H1 (cell line): ENCODE measurements at regions not wholly inside any gene's neighbourhood (a gene's known extent, or its start where the extent isn't known, plus 50 kb on each side); places are given as distances from the start of the nearest gene placed in this dataset.

Experiments
- CTCF ChIA-PET: fragments of 300-600 bp; sonication (Branson Sonifier 250); formaldehyde crosslinking; loops from one replicate; lab custom pipeline; 2021; ENCODE audit not compliant: partially characterized antibody; lab: Charles Lee
- POLR2A ChIA-PET: fragments of 300-600 bp; sonication (Branson Sonifier 250); formaldehyde crosslinking; loops from one replicate; lab custom pipeline; 2021; ENCODE audit warnings: inconsistent platforms; ENCODE audit not compliant: partially characterized antibody; lab: Charles Lee
- DNase-seq, 2 experiments: peaks; one replicate each; pipeline versions ENCODE4 v3.0.0 to v3.0.0-alpha.2; 2010 to 2022; ENCODE audit warnings: low spot score in 2 of 2, low read depth in 1 of 2, mixed read lengths in 1 of 2
- FAIRE-seq: peaks from 2 replicates; lab custom pipeline; 2011; peaks lifted over from hg19 to GRCh38; lab: Jason Lieb, UNC
- H2AFZ ChIP-seq: 2 replicates; pipeline ENCODE4 v1.8.1; 2012; ENCODE audit warnings: low read length, inconsistent platforms
- H2AK5ac ChIP-seq: 2 replicates; pipeline ENCODE4 v1.6.1; 2013; ENCODE audit warnings: low read depth, low read length
- H2BK120ac ChIP-seq: replicated peaks from 2 replicates; pipeline ENCODE3; 2013; ENCODE audit warnings: low read depth, low read length, inconsistent platforms
- H2BK12ac ChIP-seq: 2 replicates; pipeline ENCODE4 v1.6.1; 2013; ENCODE audit warnings: low read depth, low read length
- H2BK15ac ChIP-seq: 2 replicates; pipeline ENCODE4 v1.6.1; 2013; ENCODE audit warnings: low read length
- H2BK20ac ChIP-seq: 2 replicates; pipeline ENCODE4 v1.6.1; 2013; ENCODE audit warnings: low read length
- H2BK5ac ChIP-seq: 2 replicates; pipeline ENCODE4 v1.6.1; 2013; ENCODE audit warnings: low read depth, low read length
- H3K14ac ChIP-seq: 2 replicates; pipeline ENCODE4 v1.6.1; 2013; ENCODE audit warnings: inconsistent platforms; ENCODE audit not compliant: insufficient read length
- H3K18ac ChIP-seq: 2 replicates; pipeline ENCODE4 v1.6.1; 2013; ENCODE audit warnings: low read length; ENCODE audit errors: extremely low read depth
- H3K23ac ChIP-seq: 2 replicates; pipeline ENCODE4 v1.6.1; 2013; ENCODE audit warnings: inconsistent platforms; ENCODE audit not compliant: insufficient read length
- H3K23me2 ChIP-seq: 2 replicates; pipeline ENCODE4 v1.6.1; 2013; ENCODE audit warnings: low read depth, low read length
- H3K27ac ChIP-seq: 2 replicates; pipeline ENCODE4 v1.6.1; 2011; ENCODE audit warnings: low read depth, low read length, inconsistent platforms
- H3K27me3 ChIP-seq, 4 experiments: replicated peaks in 1 of 4; 1 replicate in 1 of 4; 2 replicates in 3 of 4; pipeline versions ENCODE4 v1.6.1 to v1.8.1; 2011 to 2013; ENCODE audit warnings: low read length in 3 of 4, mild to moderate bottlenecking in 3 of 4, inconsistent platforms in 2 of 4, mixed read lengths in 2 of 4, moderate library complexity in 1 of 4; ENCODE audit not compliant: control insufficient read depth in 3 of 4, insufficient read depth in 3 of 4; ENCODE audit errors: extremely low read depth in 1 of 4
- H3K36me3 ChIP-seq, 4 experiments: 2 replicates each; pipeline versions ENCODE4 v1.6.1 to v1.8.1; 2011 to 2013; ENCODE audit warnings: mild to moderate bottlenecking in 4 of 4, low read length in 3 of 4, moderate library complexity in 2 of 4, control low read depth in 1 of 4, inconsistent platforms in 1 of 4; ENCODE audit not compliant: insufficient read depth in 4 of 4, control insufficient read depth in 2 of 4
- H3K4ac ChIP-seq: replicated peaks from 2 replicates; pipeline ENCODE3; 2013; ENCODE audit warnings: low read length, low read depth, mixed read lengths, inconsistent platforms; ENCODE audit not compliant: insufficient read length
- H3K4me1 ChIP-seq, 4 experiments: replicated peaks in 1 of 4; 1 replicate in 1 of 4; 2 replicates in 3 of 4; pipeline versions ENCODE4 v1.6.1 to v1.8.1; 2011 to 2013; ENCODE audit warnings: low read length in 3 of 4, inconsistent platforms in 2 of 4, mixed read lengths in 1 of 4; ENCODE audit not compliant: insufficient read depth in 4 of 4, control insufficient read depth in 3 of 4
- H3K4me2 ChIP-seq, 2 experiments: 2 replicates each; pipeline versions ENCODE4 v1.6.1 to v1.8.1; 2011 to 2013; ENCODE audit warnings: low read depth in 2 of 2, low read length in 2 of 2, control low read depth in 1 of 2, inconsistent platforms in 1 of 2, mild to moderate bottlenecking in 1 of 2; ENCODE audit not compliant: insufficient read depth in 1 of 2
- H3K4me3 ChIP-seq, 4 experiments: fragments of 200-600, 300-600 bp in 1 of 4; sonication (generic), shearing (Covaris generic), sonication (Bioruptor Twin) in 1 of 4; 2 replicates each; pipeline versions ENCODE4 v1.5.1 to v1.8.1; 2011 to 2016; ENCODE audit warnings: low read length in 4 of 4, low read depth in 3 of 4, control low read depth in 2 of 4, inconsistent platforms in 2 of 4, mild to moderate bottlenecking in 2 of 4, mixed read lengths in 1 of 4, moderate library complexity in 1 of 4; ENCODE audit not compliant: insufficient read depth in 2 of 4; ENCODE audit errors: extremely low read depth in 1 of 4
- H3K56ac ChIP-seq: replicated peaks from 2 replicates; pipeline ENCODE3; 2013; ENCODE audit warnings: low read depth, mild to moderate bottlenecking, mixed read lengths, low read length, inconsistent platforms; ENCODE audit not compliant: insufficient read length
- H3K79me1 ChIP-seq: 2 replicates; pipeline ENCODE4 v1.6.1; 2013; ENCODE audit warnings: low read depth, low read length, control low read depth
- H3K79me2 ChIP-seq, 2 experiments: 2 replicates each; pipeline versions ENCODE4 v1.6.1 to v1.8.1; 2012 to 2013; ENCODE audit warnings: low read length in 2 of 2, mild to moderate bottlenecking in 2 of 2, inconsistent platforms in 1 of 2; ENCODE audit not compliant: insufficient read depth in 2 of 2, control insufficient read depth in 1 of 2
- H3K9ac ChIP-seq, 4 experiments: replicated peaks in 1 of 4; 1 replicate in 1 of 4; 2 replicates in 3 of 4; pipeline versions ENCODE4 v1.6.1 to v1.8.1; 2011 to 2013; ENCODE audit warnings: low read depth in 3 of 4, low read length in 3 of 4, control low read depth in 2 of 4, mild to moderate bottlenecking in 2 of 4, moderate library complexity in 2 of 4, inconsistent platforms in 1 of 4; ENCODE audit errors: extremely low read depth in 1 of 4
- H3K9me3 ChIP-seq, 2 experiments: 2 replicates each; pipeline versions ENCODE4 v1.6.1 to v1.8.1; 2012 to 2013; ENCODE audit warnings: mild to moderate bottlenecking in 2 of 2, moderate library complexity in 2 of 2, control low read depth in 1 of 2, inconsistent platforms in 1 of 2, low read depth in 1 of 2, low read length in 1 of 2, mixed read lengths in 1 of 2; ENCODE audit not compliant: insufficient read depth in 2 of 2
- H4K20me1 ChIP-seq, 2 experiments: replicated peaks in 1 of 2; 2 replicates each; pipeline versions ENCODE3 to v1.8.1; 2011 to 2013; ENCODE audit warnings: inconsistent platforms in 2 of 2, low read length in 2 of 2, mild to moderate bottlenecking in 1 of 2; ENCODE audit not compliant: insufficient read depth in 2 of 2, control insufficient read depth in 1 of 2
- H4K5ac ChIP-seq: 2 replicates; pipeline ENCODE4 v1.6.1; 2013; ENCODE audit warnings: low read length, low read depth, mixed read lengths, inconsistent platforms; ENCODE audit not compliant: insufficient read length
- H4K8ac ChIP-seq: 2 replicates; pipeline ENCODE4 v1.8.0; 2013; ENCODE audit warnings: mild to moderate bottlenecking, moderate library complexity, low read length, inconsistent platforms; ENCODE audit not compliant: insufficient read depth; ENCODE audit errors: extremely low read depth
- H4K91ac ChIP-seq: replicated peaks from 2 replicates; pipeline ENCODE3; 2013; ENCODE audit warnings: low read length, mixed read lengths, inconsistent platforms; ENCODE audit not compliant: insufficient read length
- BACH1 ChIP-seq: IDR thresholded peaks from 2 replicates; pipeline ENCODE4 v1.6.1; 2012; ENCODE audit warnings: low read length, improper control_type of control experiment
- CEBPB ChIP-seq: IDR thresholded peaks from 2 replicates; pipeline ENCODE4 v1.6.1; 2012; ENCODE audit warnings: low read depth, low read length
- CHD2 ChIP-seq: IDR thresholded peaks from 2 replicates; pipeline ENCODE4 v1.6.1; 2012; ENCODE audit warnings: low read length, improper control_type of control experiment
- EGR1 ChIP-seq: IDR thresholded peaks from 2 replicates; pipeline ENCODE4 v1.6.1; 2011; ENCODE audit warnings: low read depth, low read length, borderline replicate concordance
- EP300 ChIP-seq, 2 experiments: IDR thresholded peaks; 1 replicate in 1 of 2; 2 replicates in 1 of 2; pipeline ENCODE4 v1.6.1; 2011 to 2012; ENCODE audit warnings: low read depth in 2 of 2, low read length in 2 of 2, mild to moderate bottlenecking in 2 of 2, borderline replicate concordance in 1 of 2, inconsistent platforms in 1 of 2, moderate library complexity in 1 of 2
- JUN ChIP-seq: IDR thresholded peaks from 2 replicates; pipeline ENCODE4 v1.6.1; 2011; ENCODE audit warnings: low read depth, mild to moderate bottlenecking, improper control_type of control experiment, low read length
- NRF1 ChIP-seq: IDR thresholded peaks from 2 replicates; pipeline ENCODE4 v1.6.1; 2011; ENCODE audit warnings: mild to moderate bottlenecking, low read depth, low read length, improper control_type of control experiment
- POLR2A ChIP-seq, 2 experiments: IDR thresholded peaks; 1 replicate in 1 of 2; 2 replicates in 1 of 2; pipeline ENCODE4 v1.6.1; 2011; ENCODE audit warnings: low read depth in 2 of 2, low read length in 2 of 2, mild to moderate bottlenecking in 2 of 2; ENCODE audit errors: control extremely low read depth in 1 of 2
- POLR2AphosphoS5 ChIP-seq: IDR thresholded peaks from 2 replicates; pipeline ENCODE4 v1.6.1; 2011; ENCODE audit warnings: low read depth, low read length
- POU5F1 ChIP-seq: IDR thresholded peaks from 2 replicates; pipeline ENCODE4 v1.6.1; 2011; ENCODE audit warnings: low read depth, mild to moderate bottlenecking, low read length, moderate library complexity
- RFX5 ChIP-seq: IDR thresholded peaks from 2 replicates; pipeline ENCODE4 v1.6.1; 2011; ENCODE audit warnings: low read depth, low read length, improper control_type of control experiment, borderline replicate concordance
- SIX5 ChIP-seq: IDR thresholded peaks from 2 replicates; pipeline ENCODE4 v1.6.1; 2011; ENCODE audit warnings: mild to moderate bottlenecking, low read depth, low read length
- SUZ12 ChIP-seq: fragments of 200-600 bp; sonication (generic); IDR thresholded peaks from 2 replicates; pipeline ENCODE4 v1.6.1; 2012; ENCODE audit warnings: mild to moderate bottlenecking, inconsistent platforms, low read length, moderate library complexity, mixed read lengths
- WGBS, 2 experiments: shearing (Covaris generic) in 1 of 2; methylation state at CpG; one replicate each; pipeline versions ENCODE4 v1.1.6 to v1.1.7; 2013 to 2015; ENCODE audit warnings: low lambda C conversion rate in 2 of 2, mixed read lengths in 2 of 2, inconsistent platforms in 1 of 2, low coverage in 1 of 2, missing lambda C conversion rate in 1 of 2; ENCODE audit not compliant: insufficient replicate concordance in 2 of 2, insufficient coverage in 1 of 2, insufficient read length in 1 of 2; ENCODE audit errors: extremely low coverage in 1 of 2, missing lambda C conversion rate in 1 of 2; 5-methylcytosine and 5-hydroxymethylcytosine counted together
- TF ChIP-seq, protein P1 (sequence below): IDR thresholded peaks from 2 replicates; pipeline ENCODE4 v1.6.1; 2012; ENCODE audit warnings: low read length, inconsistent platforms

DNA sequence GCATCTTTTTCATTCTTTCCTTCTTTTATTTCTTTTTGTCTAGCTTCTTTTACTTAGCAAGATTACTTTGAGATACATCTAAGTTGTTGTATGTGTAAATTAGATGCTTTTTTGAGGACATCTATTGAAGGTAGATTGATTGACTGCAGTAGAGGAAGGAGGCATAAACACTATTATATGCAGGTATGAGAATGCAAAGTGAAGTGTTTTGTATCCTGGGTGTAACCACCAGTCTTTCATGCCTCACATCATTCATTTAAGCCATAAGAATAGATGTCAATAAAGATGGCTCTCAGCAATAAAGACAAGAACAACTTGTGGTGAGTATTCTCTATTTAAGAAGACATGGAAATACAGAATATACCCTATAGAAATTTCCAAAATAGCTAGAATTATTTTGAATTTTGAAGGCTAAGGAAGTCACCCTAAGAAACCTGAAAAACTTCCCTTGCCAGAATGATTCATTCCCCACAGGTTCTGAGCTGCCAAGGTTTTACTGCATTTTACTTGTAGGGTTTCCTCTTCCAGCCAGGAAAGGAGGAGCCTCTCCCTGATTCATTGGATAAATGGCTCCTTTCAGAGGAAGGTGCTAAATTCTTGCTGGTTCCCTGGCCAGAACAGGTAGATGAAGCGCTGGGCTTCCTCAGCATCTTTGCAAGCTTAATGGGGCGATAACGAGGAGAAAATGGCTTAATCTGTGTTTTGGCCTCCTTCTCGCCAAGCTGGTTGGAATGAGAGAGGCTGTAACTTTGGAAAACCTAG, 279.8 kb upstream of the SLC14A2 start:
- Histone ChIP-seq H3K18ac (no peak overlapping the region), H3K4me3 (no peak overlapping the region), H2BK20ac (no peak overlapping the region), H4K91ac (no peak overlapping the region), H2BK12ac (no peak overlapping the region), H3K36me3 (no peaks in the 10 kb centered on the region), H3K4me2 (no peak overlapping the region), H4K5ac (no peak overlapping the region), H4K8ac (no peak overlapping the region), H3K9ac (no peak overlapping the region), H3K4me1 (no peaks in the 10 kb centered on the region), H2AK5ac (no peak overlapping the region), H3K27ac (no peak overlapping the region), H3K14ac (no peak overlapping the region), H4K20me1 (no peaks in the 10 kb centered on the region), H3K23me2 (no peaks in the 10 kb centered on the region), H3K79me2 (no peaks in the 10 kb centered on the region), H2BK15ac (no peak overlapping the region), H3K4ac (no peak overlapping the region), H2AFZ (no peak overlapping the region), H2BK5ac (no peak overlapping the region), H3K23ac (no peak overlapping the region), H3K27me3 (no peaks in the 10 kb centered on the region), H2BK120ac (no peak overlapping the region), H3K56ac (no peak overlapping the region), H3K79me1 (no peaks in the 10 kb centered on the region), H3K9me3 (no peaks in the 10 kb centered on the region)
- WGBS, 2 experiments, result 96% methylated on average over 4 of the region's 4 CpGs; no CpG with 5 or more reads in 1 of the 2 experiments
- DNase-seq (no peak), FAIRE-seq (no peak)
- ChIA-PET POLR2A (no interaction called here), CTCF (no interaction called here)
- TF ChIP-seq BACH1 (no peak), CEBPB (no peak), POLR2A (IDR thresholded peaks at IDR 0.05; ENCODE audit: control extremely low read depth in 1 of 2, low read depth in 2 of 2, low read length in 2 of 2) (no peak), POLR2AphosphoS5 (no peak), CHD2 (no peak), POU5F1 (no peak), RFX5 (no peak), SUZ12 (no peak), SIX5 (no peak), JUN (no peak), EP300 (IDR thresholded peaks at IDR 0.05; ENCODE audit: borderline replicate concordance in 1 of 2, low read depth in 2 of 2, low read length in 2 of 2) (no peak), EGR1 (no peak), NRF1 (no peak)
- TF ChIP-seq, protein P1, sequence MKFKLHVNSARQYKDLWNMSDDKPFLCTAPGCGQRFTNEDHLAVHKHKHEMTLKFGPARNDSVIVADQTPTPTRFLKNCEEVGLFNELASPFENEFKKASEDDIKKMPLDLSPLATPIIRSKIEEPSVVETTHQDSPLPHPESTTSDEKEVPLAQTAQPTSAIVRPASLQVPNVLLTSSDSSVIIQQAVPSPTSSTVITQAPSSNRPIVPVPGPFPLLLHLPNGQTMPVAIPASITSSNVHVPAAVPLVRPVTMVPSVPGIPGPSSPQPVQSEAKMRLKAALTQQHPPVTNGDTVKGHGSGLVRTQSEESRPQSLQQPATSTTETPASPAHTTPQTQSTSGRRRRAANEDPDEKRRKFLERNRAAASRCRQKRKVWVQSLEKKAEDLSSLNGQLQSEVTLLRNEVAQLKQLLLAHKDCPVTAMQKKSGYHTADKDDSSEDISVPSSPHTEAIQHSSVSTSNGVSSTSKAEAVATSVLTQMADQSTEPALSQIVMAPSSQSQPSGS, result no peak
